ENCODE measurements at regions not wholly inside any gene's neighbourhood (a gene's known extent, or its start where the extent isn't known, plus 50 kb on each side); places are given as distances from the start of the nearest gene placed in this dataset.

GRCh38 chr1:83698644-83699043 lies 300.3 kb downstream of the TTLL7 start:
- TF ChIP-seq CTCF (IDR thresholded peaks at IDR 0.05; ENCODE audit: borderline replicate concordance, control extremely low read depth, extremely low read depth, insufficient read depth, missing control alignments), result no peak
- in situ Hi-C loops (cut with MboI; ENCODE audit: low sequenced_read_pairs, unreplicated experiment), result no loop called here
- DNase-seq (ENCODE audit: low spot score), result no peak

GRCh38 chr1:83697961-83698360 lies 301.0 kb downstream of the TTLL7 start:
- no peak for TF ChIP-seq CTCF (IDR thresholded peaks at IDR 0.05; ENCODE audit: borderline replicate concordance, control extremely low read depth, extremely low read depth, insufficient read depth, missing control alignments)
- DNase-seq (ENCODE audit: low spot score), result no peak
- in situ Hi-C loops (cut with MboI; ENCODE audit: low sequenced_read_pairs, unreplicated experiment), result no loop called here

DNA sequence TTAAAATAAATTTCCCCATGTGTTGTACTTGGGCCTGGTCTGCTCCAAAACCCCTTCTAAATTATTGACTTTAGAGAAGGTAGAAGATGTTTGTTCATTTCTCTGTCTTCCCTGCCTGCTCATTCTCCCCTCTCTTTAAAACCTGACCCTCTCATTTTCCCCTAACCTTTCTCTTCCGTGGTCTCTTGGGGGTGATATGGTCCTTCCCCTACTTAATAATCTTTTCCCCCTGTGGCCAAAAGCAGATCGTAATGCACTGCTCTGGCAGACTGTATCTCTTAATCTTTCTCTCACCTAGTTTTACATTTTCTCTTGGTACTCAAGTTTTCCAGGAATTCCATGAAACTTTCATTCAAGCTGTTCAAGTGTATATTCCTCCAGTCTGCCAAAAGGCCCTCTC lies 301.7 kb downstream of the TTLL7 start:
- DNase-seq (ENCODE audit: low spot score), result no peak
- in situ Hi-C loops (cut with MboI; ENCODE audit: low sequenced_read_pairs, unreplicated experiment), result no loop called here
- no peak for TF ChIP-seq CTCF (IDR thresholded peaks at IDR 0.05; ENCODE audit: borderline replicate concordance, control extremely low read depth, extremely low read depth, insufficient read depth, missing control alignments)

GRCh38 chr1:83694449-83694848 lies 304.5 kb downstream of the TTLL7 start:
- DNase-seq (ENCODE audit: low spot score), result no peak
- no peak for TF ChIP-seq CTCF (IDR thresholded peaks at IDR 0.05; ENCODE audit: borderline replicate concordance, control extremely low read depth, extremely low read depth, insufficient read depth, missing control alignments)
- in situ Hi-C loops (cut with MboI; ENCODE audit: low sequenced_read_pairs, unreplicated experiment), result no loop called here

- no peak for TF ChIP-seq CTCF (IDR thresholded peaks at IDR 0.05; ENCODE audit: borderline replicate concordance, control extremely low read depth, extremely low read depth, insufficient read depth, missing control alignments)
- no peak for DNase-seq (ENCODE audit: low spot score)
Measured at GRCh38 chr1:83693427-83694126, 305.4 kb downstream of the TTLL7 start.

GRCh38 chr1:83692524-83693381 lies 306.2 kb downstream of the TTLL7 start:
- TF ChIP-seq CTCF (IDR thresholded peaks at IDR 0.05; ENCODE audit: borderline replicate concordance, control extremely low read depth, extremely low read depth, insufficient read depth, missing control alignments), result no peak
- in situ Hi-C loops (cut with MboI; ENCODE audit: low sequenced_read_pairs, unreplicated experiment), result no loop called here
- peak; percentile 5 for DNase-seq (ENCODE audit: low spot score)

More at GRCh38 chr1:83693427-83694126, 305.4 kb downstream of the TTLL7 start:
- in situ Hi-C loops (cut with MboI; ENCODE audit: low sequenced_read_pairs, unreplicated experiment), result no loop called here
